ENCODE measurements at regions not wholly inside any gene's neighbourhood (a gene's known extent, or its start where the extent isn't known, plus 50 kb on each side); places are given as distances from the start of the nearest gene placed in this dataset.
A peak's percentile ranks its signal among the peaks of the same experiment; 100 is the strongest.

DNA sequence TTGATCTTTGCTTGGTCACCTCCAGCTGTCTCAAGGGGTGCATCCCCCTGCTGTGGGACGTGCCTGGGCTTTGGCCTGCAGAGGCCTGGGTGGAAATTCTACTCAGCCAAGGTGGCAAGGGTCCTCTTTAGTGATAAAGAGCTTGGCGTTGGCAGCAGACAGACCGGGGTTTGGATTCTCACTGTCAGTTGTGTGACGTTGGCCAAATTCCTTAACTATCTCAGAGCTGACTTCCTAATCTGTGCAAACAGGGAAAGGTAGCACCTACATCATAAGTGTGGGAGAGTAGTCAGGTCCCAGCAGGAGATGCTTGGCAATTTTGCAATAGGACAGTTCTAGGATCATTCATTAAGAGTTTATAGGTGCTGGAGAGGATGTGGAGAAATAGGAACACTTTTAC lies 154.3 kb upstream of the GSC start:
- TF ChIP-seq, protein P1, sequence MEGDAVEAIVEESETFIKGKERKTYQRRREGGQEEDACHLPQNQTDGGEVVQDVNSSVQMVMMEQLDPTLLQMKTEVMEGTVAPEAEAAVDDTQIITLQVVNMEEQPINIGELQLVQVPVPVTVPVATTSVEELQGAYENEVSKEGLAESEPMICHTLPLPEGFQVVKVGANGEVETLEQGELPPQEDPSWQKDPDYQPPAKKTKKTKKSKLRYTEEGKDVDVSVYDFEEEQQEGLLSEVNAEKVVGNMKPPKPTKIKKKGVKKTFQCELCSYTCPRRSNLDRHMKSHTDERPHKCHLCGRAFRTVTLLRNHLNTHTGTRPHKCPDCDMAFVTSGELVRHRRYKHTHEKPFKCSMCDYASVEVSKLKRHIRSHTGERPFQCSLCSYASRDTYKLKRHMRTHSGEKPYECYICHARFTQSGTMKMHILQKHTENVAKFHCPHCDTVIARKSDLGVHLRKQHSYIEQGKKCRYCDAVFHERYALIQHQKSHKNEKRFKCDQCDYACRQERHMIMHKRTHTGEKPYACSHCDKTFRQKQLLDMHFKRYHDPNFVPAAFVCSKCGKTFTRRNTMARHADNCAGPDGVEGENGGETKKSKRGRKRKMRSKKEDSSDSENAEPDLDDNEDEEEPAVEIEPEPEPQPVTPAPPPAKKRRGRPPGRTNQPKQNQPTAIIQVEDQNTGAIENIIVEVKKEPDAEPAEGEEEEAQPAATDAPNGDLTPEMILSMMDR (IDR thresholded peaks at IDR 0.05) = no peak
- TF ChIP-seq POLR2A (IDR thresholded peaks at IDR 0.05) = no peak
- no peak overlapping the region for H3K4me3 ChIP-seq (replicated peaks in 1 of 3)
- no peaks in the 10 kb centered on the region for H3K27me3 ChIP-seq
- no peaks in the 10 kb centered on the region for H3K36me3 ChIP-seq
- DNase-seq = no peak
- H3K4me1 ChIP-seq = no peaks in the 10 kb centered on the region
- intact Hi-C loops (cut with DNase I) = no loop called here
- H3K9me3 ChIP-seq = no peaks in the 10 kb centered on the region
- no peak overlapping the region for H3K27ac ChIP-seq
- 74 to 75% methylated on average over 4 of the region's 4 CpGs for WGBS, 2 donors

DNA sequence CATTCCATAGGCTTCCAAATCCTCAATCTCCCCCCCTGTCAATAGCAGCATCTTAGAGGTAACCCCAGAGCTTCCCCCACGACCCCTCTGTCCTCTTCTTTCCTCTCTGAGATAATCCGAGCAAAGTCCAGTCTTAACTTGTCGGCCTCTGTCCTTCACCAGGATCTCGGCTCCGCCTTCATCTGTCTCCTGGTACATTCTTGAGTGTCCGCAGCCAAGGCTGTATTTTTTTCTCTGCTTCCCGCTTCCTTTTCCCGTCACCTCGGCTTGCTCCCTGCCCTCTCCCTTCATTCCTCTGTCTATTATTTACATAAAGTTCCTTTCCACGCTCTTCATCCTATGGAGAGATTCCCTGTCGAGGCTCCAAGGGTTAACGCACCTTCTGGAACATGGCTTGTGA lies 153.9 kb upstream of the GSC start:
- intact Hi-C loops (cut with DNase I) = no loop called here
- WGBS, 2 donors = 71 to 75% methylated on average over 12 of the region's 12 CpGs
- no peaks in the 10 kb centered on the region for H3K36me3 ChIP-seq

DNA sequence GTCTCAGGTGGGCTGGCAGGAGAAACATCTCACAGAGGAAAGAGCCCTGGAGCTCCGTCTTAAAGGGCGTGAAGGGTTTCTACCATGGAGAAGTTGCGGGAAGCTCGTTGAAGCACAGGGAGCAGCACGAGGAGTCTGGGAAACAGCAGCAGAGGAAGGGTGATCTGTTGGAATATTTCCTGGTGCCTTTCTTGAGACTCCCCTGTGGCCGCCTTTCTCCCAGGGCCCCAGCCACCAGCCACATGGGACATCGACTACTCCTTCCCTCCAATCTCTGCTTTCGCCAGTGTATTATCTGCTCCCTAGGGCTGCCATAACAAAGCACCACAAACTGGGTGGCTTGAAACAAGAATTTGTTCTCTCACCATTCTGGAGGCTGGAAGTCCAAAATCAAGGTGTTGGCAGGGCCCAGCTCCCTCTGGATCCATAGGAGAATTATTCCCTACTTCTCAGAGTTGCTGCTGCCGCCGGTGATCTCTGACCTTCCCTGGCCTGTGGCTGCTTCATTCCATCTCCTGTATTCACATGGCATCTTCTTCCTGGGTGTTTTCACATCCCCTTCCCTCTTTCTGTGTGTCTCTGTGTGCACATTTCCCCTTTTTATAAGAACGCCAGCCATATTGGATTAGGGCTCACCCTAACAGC lies 152.8 kb upstream of the GSC start:
- 92 to 94% methylated on average over 11 of the region's 11 CpGs for whole genome bisulfite sequencing, 2 donors
- no peak for DNase-seq
- H3K4me3 ChIP-seq (replicated peaks in 1 of 3) = no peak overlapping the region
- H3K36me3 ChIP-seq = no peaks in the 10 kb centered on the region
- intact Hi-C loops (cut with DNase I) = no loop called here
- H3K9me3 ChIP-seq = no peaks in the 10 kb centered on the region
- no peaks in the 10 kb centered on the region for H3K27me3 ChIP-seq
- no peak overlapping the region for H3K27ac ChIP-seq
- TF ChIP-seq POLR2A (IDR thresholded peaks at IDR 0.05) = no peak
- TF ChIP-seq, protein P1 (IDR thresholded peaks at IDR 0.05) = no peak
- H3K4me1 ChIP-seq = no peaks in the 10 kb centered on the region

More for the DNA sequence above, 153.9 kb upstream of the GSC start:
- DNase-seq = no peak
- no peaks in the 10 kb centered on the region for H3K4me1 ChIP-seq
- no peak overlapping the region for H3K27ac ChIP-seq
- no peaks in the 10 kb centered on the region for H3K27me3 ChIP-seq
- H3K9me3 ChIP-seq = no peaks in the 10 kb centered on the region
- TF ChIP-seq, protein P1 (IDR thresholded peaks at IDR 0.05) = no peak
- no peak for TF ChIP-seq POLR2A (IDR thresholded peaks at IDR 0.05)
- H3K4me3 ChIP-seq (replicated peaks in 1 of 3) = no peak overlapping the region

GRCh38 chr14:94921882-94922585 lies 152.1 kb upstream of the GSC start:
- no peaks in the 10 kb centered on the region for H3K4me1 ChIP-seq
- H3K27me3 ChIP-seq = no peaks in the 10 kb centered on the region
- H3K36me3 ChIP-seq = no peaks in the 10 kb centered on the region
- no peak for TF ChIP-seq POLR2A (IDR thresholded peaks at IDR 0.05)
- TF ChIP-seq, protein P1 (IDR thresholded peaks at IDR 0.05) = no peak
- WGBS, 2 donors = 72 to 74% methylated on average over 15 of the region's 15 CpGs
- intact Hi-C loops (cut with DNase I) = no loop called here
- peak overlapping the region in 1 of 3 donors; percentile 17 for H3K27ac ChIP-seq
- no peak overlapping the region for H3K4me3 ChIP-seq (replicated peaks in 1 of 3)
- no peaks in the 10 kb centered on the region for H3K9me3 ChIP-seq
- DNase-seq = no peak

DNA sequence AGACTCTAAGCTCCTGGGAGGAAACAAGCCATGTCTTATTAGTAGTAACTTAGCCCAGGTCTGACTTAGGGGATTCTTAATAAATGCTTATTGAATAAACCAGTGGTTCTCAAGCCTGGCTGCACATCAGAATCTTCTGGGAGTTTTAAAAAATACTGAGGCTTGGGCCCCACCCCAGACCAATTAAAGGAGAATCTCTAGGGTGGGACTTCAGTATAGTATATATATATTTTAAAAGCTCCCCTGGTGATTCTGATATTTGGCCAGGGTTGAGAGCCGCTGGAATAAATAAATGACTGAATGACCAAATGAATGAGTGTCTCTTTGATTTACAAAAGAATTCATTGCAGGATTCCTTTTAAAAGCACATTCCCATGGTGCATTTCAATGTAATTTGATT lies 151.5 kb upstream of the GSC start:
- no peaks in the 10 kb centered on the region for H3K4me1 ChIP-seq
- DNase-seq = no peak
- no peak for TF ChIP-seq POLR2A (IDR thresholded peaks at IDR 0.05)
- TF ChIP-seq, protein P1 (IDR thresholded peaks at IDR 0.05) = no peak
- no peaks in the 10 kb centered on the region for H3K9me3 ChIP-seq
- no peaks in the 10 kb centered on the region for H3K27me3 ChIP-seq
- intact Hi-C loops (cut with DNase I) = no loop called here
- no peak overlapping the region for H3K27ac ChIP-seq
- WGBS, 2 donors = 71 to 85% methylated on average over 1 of the region's 1 CpG
- H3K4me3 ChIP-seq (replicated peaks in 1 of 3) = no peak overlapping the region
- no peaks in the 10 kb centered on the region for H3K36me3 ChIP-seq

Data from thyroid gland (tissue), 4 donors.